Activated naive CD8-positive, alpha-beta T cell treated with anti-CD3 and anti-CD28 coated beads, Interleukin-2, amount 10 ng/mL, durations not matched to agents 7 days and 5 days (primary cell): ENCODE measurements at regions not wholly inside any gene's neighbourhood (a gene's known extent, or its start where the extent isn't known, plus 50 kb on each side); places are given as distances from the start of the nearest gene placed in this dataset.

Experiments
- ATAC-seq: fragments of 150-1000 bp; cut with Tn5 transposase; one replicate; pipeline ENCODE4 v1.10.0; 2021; ENCODE audit warnings: low read depth, moderate library complexity
- POLR2A ChIA-PET: fragments of 350-600 bp; sonication (Branson Sonifier 250); formaldehyde crosslinking; loops from one replicate; lab custom pipeline; 2021; ENCODE audit warnings: antibody characterized with exemption; lab: Charles Lee
- DNase-seq: peaks from one replicate; pipeline ENCODE4 v3.0.0; 2021
- H3K27ac Mint-ChIP-seq: one replicate; pipeline ENCODE4 v1.8.0; 2022; ENCODE audit warnings: mild to moderate bottlenecking, mixed read lengths
- H3K27me3 Mint-ChIP-seq: one replicate; pipeline ENCODE4 v1.8.0; 2022; ENCODE audit warnings: mild to moderate bottlenecking, moderate library complexity, mixed read lengths
- H3K36me3 Mint-ChIP-seq: one replicate; pipeline ENCODE4 v1.8.0; 2021; ENCODE audit warnings: mild to moderate bottlenecking, mixed read lengths
- H3K4me1 Mint-ChIP-seq: one replicate; pipeline ENCODE4 v1.8.0; 2021; ENCODE audit warnings: mixed read lengths
- H3K4me3 Mint-ChIP-seq: one replicate; pipeline ENCODE4 v1.8.0; 2022; ENCODE audit warnings: mild to moderate bottlenecking, moderate library complexity, mixed read lengths
- H3K9me3 Mint-ChIP-seq: one replicate; pipeline ENCODE4 v1.8.0; 2021; ENCODE audit warnings: mixed read lengths

DNA sequence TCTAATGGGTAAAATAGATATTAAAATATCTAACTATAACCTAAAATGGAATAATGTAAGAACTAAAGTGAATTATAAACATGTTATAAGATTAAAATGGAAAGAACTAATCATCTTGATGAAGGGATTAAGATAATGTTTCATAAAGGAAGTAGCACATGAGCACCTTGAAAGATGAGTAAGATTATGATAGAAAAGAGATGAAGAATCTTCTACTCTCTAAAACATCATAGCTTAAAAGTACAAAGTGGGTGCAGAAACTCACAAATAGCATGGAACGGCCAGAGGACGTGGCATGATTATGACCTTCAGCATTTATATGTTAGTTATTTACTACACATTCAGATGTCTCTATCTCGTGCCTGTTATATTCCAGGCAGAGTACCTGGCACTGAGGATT, 76.2 kb upstream of the COL5A2 start:
- POLR2A ChIA-PET: no interaction called here
- Mint-ChIP-seq H3K27me3 (no peaks in the 10 kb centered on the region), H3K4me3 (no peak overlapping the region), H3K27ac (no peak overlapping the region), H3K9me3 (no peaks in the 10 kb centered on the region), H3K4me1 (no peaks in the 10 kb centered on the region), H3K36me3 (no peaks in the 10 kb centered on the region)
- ATAC-seq (no peak), DNase-seq (no peak)

DNA sequence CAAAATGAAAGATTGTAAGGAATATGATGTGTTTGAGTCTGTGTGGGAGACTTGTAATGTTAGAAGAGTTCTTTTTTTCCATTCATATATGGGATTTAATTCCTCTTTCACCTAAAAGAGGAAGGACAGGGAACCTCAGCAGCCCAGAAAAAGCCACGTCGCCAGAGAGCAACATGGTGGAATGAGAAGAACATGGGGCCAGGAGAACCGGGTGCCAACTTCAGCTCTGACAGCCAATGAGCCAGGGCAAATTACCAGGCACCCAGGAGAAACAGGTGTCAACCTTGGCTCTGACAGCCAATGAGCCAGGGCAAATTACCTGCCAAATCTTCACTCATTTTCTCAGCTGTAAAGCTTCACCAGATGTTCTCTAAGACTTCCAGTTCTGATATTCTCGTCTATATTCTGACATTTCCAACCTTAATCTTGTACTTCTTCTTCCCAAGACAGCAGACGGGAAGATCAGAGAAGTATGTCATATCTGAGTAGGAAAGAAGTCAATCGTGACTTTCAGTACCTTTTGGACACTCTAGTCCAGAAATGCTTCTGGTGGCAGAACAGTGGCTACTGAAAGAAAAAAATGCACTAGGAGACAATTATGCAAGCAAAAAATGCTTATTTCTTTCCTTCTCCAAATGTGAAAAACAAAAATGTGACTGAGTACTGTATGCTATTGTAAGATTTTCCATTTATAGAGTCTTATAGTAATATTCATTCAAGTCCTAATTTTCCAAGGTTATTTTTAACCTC, 79.2 kb upstream of the COL5A2 start:
- H3K4me1 Mint-ChIP-seq: no peaks in the 10 kb centered on the region
- H3K36me3 Mint-ChIP-seq: peaks cover 3% of the 10 kb centered on the region
- no peaks in the 10 kb centered on the region for H3K27me3 Mint-ChIP-seq
- no peak overlapping the region for H3K4me3 Mint-ChIP-seq
- no peak overlapping the region for H3K27ac Mint-ChIP-seq
- no peak for ATAC-seq
- POLR2A ChIA-PET: no interaction called here
- H3K9me3 Mint-ChIP-seq: no peaks in the 10 kb centered on the region
- no peak for DNase-seq

- H3K27ac Mint-ChIP-seq: no peak overlapping the region
Measured at GRCh38 chr2:189260361-189260814, 80.8 kb upstream of the COL5A2 start.

DNA sequence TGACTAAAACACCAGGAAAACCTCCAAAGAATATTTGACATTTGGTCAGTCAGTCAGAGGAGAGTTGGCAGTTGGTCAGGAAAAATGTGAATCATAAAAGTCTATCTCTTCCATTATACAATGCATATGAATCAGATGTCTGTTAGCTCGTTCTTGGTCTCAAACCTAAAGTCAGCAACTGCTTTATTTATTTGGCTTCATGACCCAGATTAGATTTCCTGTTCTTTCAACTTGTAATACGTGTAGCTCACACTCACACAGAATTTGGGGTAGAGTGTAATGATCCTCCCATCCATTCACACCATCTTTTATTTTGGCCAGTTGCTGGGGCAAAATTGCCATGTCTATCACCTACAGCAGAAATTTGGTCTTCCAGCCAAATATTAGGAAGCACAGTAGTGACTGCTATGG, 81.9 kb upstream of the COL5A2 start:
- POLR2A ChIA-PET: no interaction called here
- H3K36me3 Mint-ChIP-seq: peaks cover 3% of the 10 kb centered on the region
- H3K27ac Mint-ChIP-seq: no peak overlapping the region
- H3K4me3 Mint-ChIP-seq: no peak overlapping the region
- no peaks in the 10 kb centered on the region for H3K27me3 Mint-ChIP-seq
- ATAC-seq (no peak), DNase-seq (no peak)
- H3K4me1 Mint-ChIP-seq: no peaks in the 10 kb centered on the region
- peaks cover 1% of the 10 kb centered on the region for H3K9me3 Mint-ChIP-seq

More at GRCh38 chr2:189260361-189260814, 80.8 kb upstream of the COL5A2 start:
- Mint-ChIP-seq H3K9me3 (peaks cover 1% of the 10 kb centered on the region), H3K36me3 (peaks cover 3% of the 10 kb centered on the region), H3K4me3 (no peak overlapping the region), H3K4me1 (no peaks in the 10 kb centered on the region), H3K27me3 (no peaks in the 10 kb centered on the region)
- no peak for DNase-seq
- ATAC-seq: no peak
- POLR2A ChIA-PET: no interaction called here

GRCh38 chr2:189261916-189262315, 82.4 kb upstream of the COL5A2 start:
- Mint-ChIP-seq H3K4me3 (no peak overlapping the region), H3K4me1 (no peaks in the 10 kb centered on the region), H3K27ac (no peak overlapping the region), H3K9me3 (peaks cover 1% of the 10 kb centered on the region), H3K27me3 (no peaks in the 10 kb centered on the region), H3K36me3 (peaks cover 3% of the 10 kb centered on the region)
- POLR2A ChIA-PET: no interaction called here
- DNase-seq (no peak), ATAC-seq (no peak)

- Mint-ChIP-seq H3K27me3 (no peaks in the 10 kb centered on the region), H3K9me3 (peaks cover 5% of the 10 kb centered on the region), H3K4me1 (no peaks in the 10 kb centered on the region), H3K36me3 (peaks cover 3% of the 10 kb centered on the region), H3K4me3 (no peak overlapping the region), H3K27ac (no peak overlapping the region)
- no peak for DNase-seq
- no peak for ATAC-seq
- POLR2A ChIA-PET: no interaction called here
Measured at GRCh38 chr2:189265696-189266320, 86.2 kb upstream of the COL5A2 start.

- no peaks in the 10 kb centered on the region for H3K27me3 Mint-ChIP-seq
- no peak overlapping the region for H3K4me3 Mint-ChIP-seq
- no peak for DNase-seq
- peaks cover 3% of the 10 kb centered on the region for H3K36me3 Mint-ChIP-seq
- POLR2A ChIA-PET: no interaction called here
- ATAC-seq: no peak
- peaks cover 8% of the 10 kb centered on the region for H3K9me3 Mint-ChIP-seq
- H3K27ac Mint-ChIP-seq: no peak overlapping the region
- H3K4me1 Mint-ChIP-seq: no peaks in the 10 kb centered on the region
Measured at GRCh38 chr2:189267491-189267890, 87.9 kb upstream of the COL5A2 start.

- no peaks in the 10 kb centered on the region for H3K27me3 Mint-ChIP-seq
- H3K27ac Mint-ChIP-seq: no peak overlapping the region
- H3K9me3 Mint-ChIP-seq: peaks cover 8% of the 10 kb centered on the region
- ATAC-seq: no peak
- peaks cover 3% of the 10 kb centered on the region for H3K36me3 Mint-ChIP-seq
- no peak for DNase-seq
- POLR2A ChIA-PET: no interaction called here
- H3K4me1 Mint-ChIP-seq: no peaks in the 10 kb centered on the region
- no peak overlapping the region for H3K4me3 Mint-ChIP-seq
Measured at GRCh38 chr2:189267925-189268579, 88.5 kb upstream of the COL5A2 start.

- Mint-ChIP-seq H3K36me3 (peaks cover 3% of the 10 kb centered on the region), H3K27ac (no peak overlapping the region), H3K4me1 (no peaks in the 10 kb centered on the region), H3K27me3 (no peaks in the 10 kb centered on the region), H3K4me3 (no peak overlapping the region), H3K9me3 (peaks cover 10% of the 10 kb centered on the region)
- DNase-seq: no peak
- no peak for ATAC-seq
- POLR2A ChIA-PET: no interaction called here
Measured at GRCh38 chr2:189268763-189269162, 89.2 kb upstream of the COL5A2 start.

DNA sequence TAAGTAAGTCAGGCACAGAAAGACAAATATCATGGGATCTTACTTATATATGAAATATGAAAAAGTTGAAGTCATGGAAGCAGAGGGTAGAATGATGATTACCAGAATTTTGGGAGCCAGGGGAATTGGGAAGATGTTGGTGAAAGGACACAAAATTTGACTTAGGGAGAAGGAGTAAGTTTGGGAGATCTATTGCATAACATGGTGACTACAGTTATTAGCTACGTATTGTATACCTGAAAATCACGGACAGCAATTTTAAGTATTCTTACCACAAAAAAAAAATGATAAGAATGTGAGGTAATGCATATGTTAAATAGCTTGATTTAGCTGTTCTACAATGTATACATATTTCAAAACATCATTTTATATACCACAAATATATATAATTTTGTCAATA, 94.2 kb upstream of the COL5A2 start:
- Mint-ChIP-seq H3K27me3 (no peaks in the 10 kb centered on the region), H3K4me1 (no peaks in the 10 kb centered on the region), H3K4me3 (no peak overlapping the region), H3K9me3 (peaks cover 8% of the 10 kb centered on the region), H3K36me3 (peaks cover 3% of the 10 kb centered on the region), H3K27ac (no peak overlapping the region)
- no peak for ATAC-seq
- POLR2A ChIA-PET: no interaction called here
- DNase-seq: no peak

GRCh38 chr2:189274361-189274760, 94.8 kb upstream of the COL5A2 start:
- Mint-ChIP-seq H3K4me1 (no peaks in the 10 kb centered on the region), H3K9me3 (peaks cover 8% of the 10 kb centered on the region)

GRCh38 chr2:189276277-189276676, 96.7 kb upstream of the COL5A2 start:
- POLR2A ChIA-PET: no interaction called here
- Mint-ChIP-seq H3K27me3 (no peaks in the 10 kb centered on the region), H3K4me3 (no peak overlapping the region), H3K9me3 (peaks cover 5% of the 10 kb centered on the region), H3K27ac (no peak overlapping the region), H3K4me1 (no peaks in the 10 kb centered on the region), H3K36me3 (peaks cover 3% of the 10 kb centered on the region)
- DNase-seq (no peak), ATAC-seq (no peak)

More at GRCh38 chr2:189274361-189274760, 94.8 kb upstream of the COL5A2 start:
- H3K36me3 Mint-ChIP-seq: peaks cover 3% of the 10 kb centered on the region
- ATAC-seq (no peak), DNase-seq (no peak)
- POLR2A ChIA-PET: no interaction called here
- H3K27me3 Mint-ChIP-seq: no peaks in the 10 kb centered on the region
- no peak overlapping the region for H3K27ac Mint-ChIP-seq
- H3K4me3 Mint-ChIP-seq: no peak overlapping the region

DNA sequence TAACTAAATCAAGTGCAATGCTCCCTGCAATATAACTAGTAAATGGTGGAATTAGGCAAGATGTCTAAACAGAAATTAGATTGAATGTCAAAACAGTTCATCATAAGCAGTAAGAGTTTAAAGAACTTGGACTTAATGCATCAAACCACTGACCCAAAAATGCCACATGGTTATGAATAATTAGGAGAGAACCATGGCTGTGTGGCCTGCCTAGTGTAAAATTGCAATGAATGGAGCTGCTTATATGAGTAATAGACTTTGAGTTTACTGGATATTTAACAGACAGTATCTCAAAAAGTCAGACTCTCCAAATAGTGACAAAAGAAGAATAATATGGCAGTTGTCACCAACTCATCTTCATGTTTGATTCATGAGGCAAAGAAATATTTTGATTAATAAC, 101.6 kb upstream of the COL5A2 start:
- Mint-ChIP-seq H3K4me3 (no peak overlapping the region), H3K27ac (no peak overlapping the region), H3K4me1 (no peaks in the 10 kb centered on the region), H3K27me3 (no peaks in the 10 kb centered on the region), H3K9me3 (peaks cover 3% of the 10 kb centered on the region), H3K36me3 (peaks cover 1% of the 10 kb centered on the region)
- no peak for ATAC-seq
- POLR2A ChIA-PET: no interaction called here
- DNase-seq: no peak

- Mint-ChIP-seq H3K27ac (no peak overlapping the region), H3K4me3 (no peak overlapping the region), H3K36me3 (peaks cover 4% of the 10 kb centered on the region), H3K9me3 (peaks cover 5% of the 10 kb centered on the region), H3K27me3 (no peaks in the 10 kb centered on the region), H3K4me1 (peaks cover 7% of the 10 kb centered on the region)
- ATAC-seq (no peak), DNase-seq (no peak)
- POLR2A ChIA-PET: no interaction called here
Measured at GRCh38 chr2:189285349-189285748, 105.8 kb upstream of the COL5A2 start.
